HG02642 (cell line): ENCODE measurements at regions not wholly inside any gene's neighbourhood (a gene's known extent, or its start where the extent isn't known, plus 50 kb on each side); places are given as distances from the start of the nearest gene placed in this dataset.
A peak's percentile ranks its signal among the peaks of the same experiment; 100 is the strongest.

ENCODE experiments used
- ATAC-seq: cut with Tn5 transposase; IDR thresholded peaks from one replicate; pipeline ENCODE4 v1.9.1; 2021; ENCODE audit warnings: mild to moderate bottlenecking; ENCODE audit not compliant: unreplicated experiment, poor library complexity

- no peak for ATAC-seq
These were observed 85.6 kb downstream of the SOX9 start for GRCh38 chr17:72206376-72206775.

GRCh38 chr17:72208832-72209231 lies 88.0 kb downstream of the SOX9 start:
- no peak for ATAC-seq

- ATAC-seq: no peak
These were observed 91.2 kb downstream of the SOX9 start for GRCh38 chr17:72212041-72212440.

GRCh38 chr17:72215490-72215889 lies 94.7 kb downstream of the SOX9 start:
- no peak for ATAC-seq

- ATAC-seq: no peak
These were observed 95.1 kb downstream of the SOX9 start for GRCh38 chr17:72215928-72216327.

- no peak for ATAC-seq
These were observed 98.5 kb downstream of the SOX9 start for GRCh38 chr17:72219137-72219823.

- ATAC-seq: no peak
These were observed 99.1 kb downstream of the SOX9 start for GRCh38 chr17:72219824-72220493.

- ATAC-seq: no peak
These were observed 102.0 kb downstream of the SOX9 start for GRCh38 chr17:72222661-72223380.

GRCh38 chr17:72223866-72224291 lies 103.1 kb downstream of the SOX9 start:
- no peak for ATAC-seq

GRCh38 chr17:72226322-72226721 lies 105.5 kb downstream of the SOX9 start:
- no peak for ATAC-seq

- ATAC-seq: no peak
These were observed 113.2 kb downstream of the SOX9 start for GRCh38 chr17:72233986-72234385.

- ATAC-seq: no peak
These were observed 114.2 kb downstream of the SOX9 start for GRCh38 chr17:72234985-72235384.

- ATAC-seq: no peak
These were observed 116.3 kb downstream of the SOX9 start for GRCh38 chr17:72236980-72237633.

- ATAC-seq: no peak
These were observed 117.4 kb downstream of the SOX9 start for GRCh38 chr17:72238157-72238673.

- ATAC-seq: no peak
These were observed 118.7 kb downstream of the SOX9 start for GRCh38 chr17:72239548-72239947.

GRCh38 chr17:72240333-72240732 lies 119.5 kb downstream of the SOX9 start:
- peak; percentile 67 for ATAC-seq

GRCh38 chr17:72244494-72244893 lies 123.7 kb downstream of the SOX9 start:
- no peak for ATAC-seq

- no peak for ATAC-seq
These were observed 124.1 kb downstream of the SOX9 start for GRCh38 chr17:72244956-72245355.

- no peak for ATAC-seq
These were observed 128.6 kb downstream of the SOX9 start for GRCh38 chr17:72249441-72249840.

GRCh38 chr17:72250206-72250605 lies 129.4 kb downstream of the SOX9 start:
- no peak for ATAC-seq

GRCh38 chr17:72253597-72253996 lies 132.8 kb downstream of the SOX9 start:
- ATAC-seq: no peak
